Nephron (organoid): ENCODE measurements at regions not wholly inside any gene's neighbourhood (a gene's known extent, or its start where the extent isn't known, plus 50 kb on each side); places are given as distances from the start of the nearest gene placed in this dataset.

ENCODE experiments used
- H3K27ac Mint-ChIP-seq, 3 experiments: 2 replicates each; pipeline ENCODE4 v1.8.0; 2020; ENCODE audit warnings: mixed read lengths in 3 of 3, mild to moderate bottlenecking in 2 of 3, moderate library complexity in 1 of 3
- H3K27me3 Mint-ChIP-seq: 2 replicates; pipeline ENCODE4 v1.8.0; 2021; ENCODE audit warnings: low read depth, mild to moderate bottlenecking, moderate library complexity, mixed read lengths
- H3K36me3 Mint-ChIP-seq: 2 replicates; pipeline ENCODE4 v1.8.0; 2020; ENCODE audit warnings: low read depth, mixed read lengths
- H3K4me1 Mint-ChIP-seq: 2 replicates; pipeline ENCODE4 v1.8.0; 2020; ENCODE audit warnings: mixed read lengths
- H3K4me3 Mint-ChIP-seq, 3 experiments: 2 replicates each; pipeline ENCODE4 v1.8.0; 2020; ENCODE audit warnings: mild to moderate bottlenecking in 3 of 3, mixed read lengths in 3 of 3, moderate library complexity in 2 of 3
- H3K9me3 Mint-ChIP-seq: 2 replicates; pipeline ENCODE4 v1.8.0; 2020; ENCODE audit warnings: mixed read lengths
- TF ChIP-seq, protein P1 (sequence below), 3 experiments: fragments of 200-600 bp; sonication (generic); IDR thresholded peaks; one replicate each; pipeline ENCODE4 v1.5.0; 2021; ENCODE audit warnings: antibody characterized with exemption in 3 of 3; ENCODE audit not compliant: unreplicated experiment in 3 of 3

GRCh38 chr6:4585682-4586468 is 190.3 kb upstream of the CDYL start:
- Mint-ChIP-seq H3K4me1 (no peaks in the 10 kb centered on the region), H3K27ac (no peak overlapping the region), H3K4me3 (no peak overlapping the region), H3K36me3 (no peaks in the 10 kb centered on the region), H3K27me3 (no peaks in the 10 kb centered on the region), H3K9me3 (peaks cover 3% of the 10 kb centered on the region)
- TF ChIP-seq, protein P1, sequence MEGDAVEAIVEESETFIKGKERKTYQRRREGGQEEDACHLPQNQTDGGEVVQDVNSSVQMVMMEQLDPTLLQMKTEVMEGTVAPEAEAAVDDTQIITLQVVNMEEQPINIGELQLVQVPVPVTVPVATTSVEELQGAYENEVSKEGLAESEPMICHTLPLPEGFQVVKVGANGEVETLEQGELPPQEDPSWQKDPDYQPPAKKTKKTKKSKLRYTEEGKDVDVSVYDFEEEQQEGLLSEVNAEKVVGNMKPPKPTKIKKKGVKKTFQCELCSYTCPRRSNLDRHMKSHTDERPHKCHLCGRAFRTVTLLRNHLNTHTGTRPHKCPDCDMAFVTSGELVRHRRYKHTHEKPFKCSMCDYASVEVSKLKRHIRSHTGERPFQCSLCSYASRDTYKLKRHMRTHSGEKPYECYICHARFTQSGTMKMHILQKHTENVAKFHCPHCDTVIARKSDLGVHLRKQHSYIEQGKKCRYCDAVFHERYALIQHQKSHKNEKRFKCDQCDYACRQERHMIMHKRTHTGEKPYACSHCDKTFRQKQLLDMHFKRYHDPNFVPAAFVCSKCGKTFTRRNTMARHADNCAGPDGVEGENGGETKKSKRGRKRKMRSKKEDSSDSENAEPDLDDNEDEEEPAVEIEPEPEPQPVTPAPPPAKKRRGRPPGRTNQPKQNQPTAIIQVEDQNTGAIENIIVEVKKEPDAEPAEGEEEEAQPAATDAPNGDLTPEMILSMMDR (IDR thresholded peaks at IDR 0.05; ENCODE audit: unreplicated experiment in 3 of 3) = no peak

DNA sequence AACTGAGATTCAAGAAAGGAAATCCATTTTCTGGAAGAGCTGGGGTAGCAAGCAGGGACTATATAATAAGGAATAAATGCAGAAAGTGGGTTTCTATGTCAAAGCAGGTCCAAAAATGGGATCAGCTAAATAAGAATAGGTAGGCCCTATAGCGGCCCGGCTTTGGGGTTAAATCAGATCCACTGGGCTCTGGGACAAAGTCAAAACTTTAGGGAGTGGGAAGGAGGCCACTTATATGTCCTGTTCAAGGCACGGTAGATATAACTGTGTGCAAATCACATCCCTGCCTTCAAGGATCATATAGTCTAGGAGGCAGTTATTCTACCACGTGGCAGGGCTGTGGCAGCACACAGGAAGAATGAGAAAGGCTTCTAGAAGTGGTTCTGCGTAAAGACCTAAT is 191.4 kb upstream of the CDYL start:
- Mint-ChIP-seq H3K4me1 (no peaks in the 10 kb centered on the region), H3K27ac (no peak overlapping the region), H3K4me3 (no peak overlapping the region), H3K27me3 (peaks cover 3% of the 10 kb centered on the region), H3K36me3 (no peaks in the 10 kb centered on the region), H3K9me3 (peaks cover 3% of the 10 kb centered on the region)
- TF ChIP-seq, protein P1 (IDR thresholded peaks at IDR 0.05; ENCODE audit: unreplicated experiment in 3 of 3) = no peak

GRCh38 chr6:4582506-4583417 is 193.4 kb upstream of the CDYL start:
- Mint-ChIP-seq H3K9me3 (peaks cover 7% of the 10 kb centered on the region), H3K27ac (no peak overlapping the region), H3K4me3 (no peak overlapping the region), H3K27me3 (peaks cover 3% of the 10 kb centered on the region), H3K4me1 (peaks cover 1% of the 10 kb centered on the region), H3K36me3 (no peaks in the 10 kb centered on the region)
- TF ChIP-seq, protein P1 (IDR thresholded peaks at IDR 0.05; ENCODE audit: unreplicated experiment in 3 of 3) = no peak

GRCh38 chr6:4581468-4582385 is 194.5 kb upstream of the CDYL start:
- Mint-ChIP-seq H3K27ac (peak overlapping the region in 1 of 3 experiments; percentile 41), H3K4me1 (peaks cover 5% of the 10 kb centered on the region), H3K4me3 (no peak overlapping the region), H3K36me3 (no peaks in the 10 kb centered on the region), H3K9me3 (peaks cover 10% of the 10 kb centered on the region), H3K27me3 (peaks cover 3% of the 10 kb centered on the region)
- TF ChIP-seq, protein P1 (IDR thresholded peaks at IDR 0.05; ENCODE audit: unreplicated experiment in 3 of 3) = no peak

- TF ChIP-seq, protein P1 (IDR thresholded peaks at IDR 0.05; ENCODE audit: unreplicated experiment in 3 of 3) = no peak
- peaks cover 15% of the 10 kb centered on the region for H3K4me1 Mint-ChIP-seq
- H3K36me3 Mint-ChIP-seq = no peaks in the 10 kb centered on the region
- no peak overlapping the region for H3K4me3 Mint-ChIP-seq
- peaks cover 3% of the 10 kb centered on the region for H3K27me3 Mint-ChIP-seq
- no peak overlapping the region for H3K27ac Mint-ChIP-seq
- H3K9me3 Mint-ChIP-seq = peaks cover 13% of the 10 kb centered on the region
These were observed 195.8 kb upstream of the CDYL start for GRCh38 chr6:4580361-4580760.
